Gastrocnemius medialis (tissue), 4 donors: ENCODE measurements at regions not wholly inside any gene's neighbourhood (a gene's known extent, or its start where the extent isn't known, plus 50 kb on each side); places are given as distances from the start of the nearest gene placed in this dataset.

Source experiments
- ATAC-seq, 2 donors: fragments of 150-250 bp; one replicate each; pipeline ENCODE4 v1.9.1; 2016
- DNase-seq, 2 donors: peaks; one replicate each; pipeline ENCODE4 v3.0.0-alpha.2; 2019
- H3K27ac ChIP-seq, 4 donors: fragments of 200-600 bp; sonication (generic); 1 replicate in 1 of 4; 2 replicates in 3 of 4; pipeline ENCODE4 v1.5.1; 2016 to 2018; ENCODE audit warnings: mild to moderate bottlenecking in 2 of 4, moderate library complexity in 1 of 4
- H3K27me3 ChIP-seq, 3 donors: fragments of 200-600 bp; sonication (generic) in 2 of 3; 1 replicate in 1 of 3; 2 replicates in 2 of 3; pipeline versions ENCODE4 v1.5.1 to v1.6.0; 2016 to 2019; ENCODE audit warnings: mild to moderate bottlenecking in 1 of 3, moderate library complexity in 1 of 3
- H3K36me3 ChIP-seq, 2 donors: fragments of 200-600 bp; sonication (generic) in 1 of 2; one replicate each; pipeline ENCODE4 v1.5.1; 2017 to 2018
- H3K4me1 ChIP-seq, 2 donors: fragments of 200-600 bp; sonication (generic) in 1 of 2; one replicate each; pipeline ENCODE4 v1.5.1; 2016 to 2017; ENCODE audit warnings: mild to moderate bottlenecking in 2 of 2
- H3K4me3 ChIP-seq, 4 donors: fragments of 200-600 bp; sonication (generic) in 3 of 4; 1 replicate in 1 of 4; 2 replicates in 3 of 4; pipeline ENCODE4 v1.5.1; 2016 to 2019; ENCODE audit warnings: mild to moderate bottlenecking in 2 of 4
- H3K9me3 ChIP-seq, 3 donors: fragments of 200-600 bp; sonication (generic) in 2 of 3; 1 replicate in 1 of 3; 2 replicates in 2 of 3; pipeline ENCODE4 v1.5.1; 2016 to 2019
- CTCF ChIP-seq, 5 experiments: fragments of 450-650 bp in 3 of 5; fragments of 200-600 bp in 2 of 5; sonication (generic) in 2 of 5; IDR thresholded peaks in 4 of 5; conservative IDR thresholded peaks in 1 of 5; 1 replicate in 4 of 5; 2 replicates in 1 of 5; pipeline ENCODE4 v1.5.1; 2016 to 2019; ENCODE audit warnings: antibody characterized with exemption in 5 of 5, mild to moderate bottlenecking in 3 of 5, moderate library complexity in 3 of 5
- POLR2A ChIP-seq, 2 donors: fragments of 450-650 bp; IDR thresholded peaks; one replicate each; pipeline ENCODE4 v1.6.1; 2017; ENCODE audit warnings: antibody characterized with exemption in 2 of 2, mild to moderate bottlenecking in 2 of 2, moderate library complexity in 2 of 2
- in situ Hi-C, 4 donors: fragments of 200-750 bp; cut with MboI; loops; one replicate each; pipeline versions ENCODE4 v1.15.0 to v1.8.0; 2017; ENCODE audit warnings: low sequenced_read_pairs in 4 of 4
- intact Hi-C: fragments of 100-400 bp; cut with DNase I; formaldehyde crosslinking; loops from one replicate; pipeline ENCODE4 v1.15.1; 2023; ENCODE audit warnings: low total_unique reads

GRCh38 chr6:160858886-160859285 lies 132.7 kb upstream of the MAP3K4 start:
- no peaks in the 10 kb centered on the region for H3K36me3 ChIP-seq
- no peak overlapping the region for H3K27ac ChIP-seq
- H3K4me3 ChIP-seq = no peak overlapping the region
- ATAC-seq (no peak), DNase-seq (no peak)
- intact Hi-C loops (no loop called here), in situ Hi-C loops (no loop called here)
- H3K9me3 ChIP-seq = no peaks in the 10 kb centered on the region
- TF ChIP-seq POLR2A (IDR thresholded peaks at IDR 0.05) (no peak), CTCF (IDR thresholded peaks at IDR 0.05 in 4 of 5, conservative IDR thresholded peaks at IDR 0.05 in 1 of 5) (no peak)
- no peaks in the 10 kb centered on the region for H3K27me3 ChIP-seq
- H3K4me1 ChIP-seq = no peaks in the 10 kb centered on the region

GRCh38 chr6:160859822-160860221 lies 131.7 kb upstream of the MAP3K4 start:
- no peak for ATAC-seq
- H3K4me1 ChIP-seq = no peaks in the 10 kb centered on the region
- H3K9me3 ChIP-seq = no peaks in the 10 kb centered on the region
- intact Hi-C loops (no loop called here), in situ Hi-C loops (no loop called here)
- H3K27ac ChIP-seq = no peak overlapping the region
- no peak overlapping the region for H3K4me3 ChIP-seq
- H3K36me3 ChIP-seq = no peaks in the 10 kb centered on the region
- TF ChIP-seq POLR2A (IDR thresholded peaks at IDR 0.05) (no peak), CTCF (IDR thresholded peaks at IDR 0.05 in 4 of 5, conservative IDR thresholded peaks at IDR 0.05 in 1 of 5) (no peak)
- DNase-seq = no peak
- no peaks in the 10 kb centered on the region for H3K27me3 ChIP-seq

GRCh38 chr6:160861824-160862223 lies 129.7 kb upstream of the MAP3K4 start:
- no peak for TF ChIP-seq CTCF (IDR thresholded peaks at IDR 0.05 in 4 of 5, conservative IDR thresholded peaks at IDR 0.05 in 1 of 5)
- Histone ChIP-seq H3K9me3 (no peaks in the 10 kb centered on the region), H3K4me1 (no peaks in the 10 kb centered on the region), H3K27ac (no peak overlapping the region), H3K36me3 (no peaks in the 10 kb centered on the region), H3K27me3 (no peaks in the 10 kb centered on the region), H3K4me3 (no peak overlapping the region)
- intact Hi-C loops (no loop called here), in situ Hi-C loops (no loop called here)
- DNase-seq = no peak
- ATAC-seq = no peak

GRCh38 chr6:160863782-160864181 lies 127.8 kb upstream of the MAP3K4 start:
- DNase-seq (no peak), ATAC-seq (no peak)
- Histone ChIP-seq H3K4me1 (no peaks in the 10 kb centered on the region), H3K27ac (no peak overlapping the region), H3K4me3 (no peak overlapping the region), H3K36me3 (no peaks in the 10 kb centered on the region), H3K9me3 (no peaks in the 10 kb centered on the region), H3K27me3 (no peaks in the 10 kb centered on the region)
- in situ Hi-C loops (no loop called here), intact Hi-C loops (no loop called here)
- TF ChIP-seq POLR2A (IDR thresholded peaks at IDR 0.05) = no peak
- TF ChIP-seq CTCF (IDR thresholded peaks at IDR 0.05 in 4 of 5, conservative IDR thresholded peaks at IDR 0.05 in 1 of 5) = no peak

- Histone ChIP-seq H3K4me3 (no peak overlapping the region), H3K9me3 (no peaks in the 10 kb centered on the region), H3K27ac (no peak overlapping the region), H3K27me3 (no peaks in the 10 kb centered on the region), H3K36me3 (no peaks in the 10 kb centered on the region), H3K4me1 (no peaks in the 10 kb centered on the region)
- in situ Hi-C loops (no loop called here), intact Hi-C loops (no loop called here)
- DNase-seq (no peak), ATAC-seq (no peak)
- no peak for TF ChIP-seq CTCF (IDR thresholded peaks at IDR 0.05 in 4 of 5, conservative IDR thresholded peaks at IDR 0.05 in 1 of 5)
- no peak for TF ChIP-seq POLR2A (IDR thresholded peaks at IDR 0.05)
These were observed 120.2 kb upstream of the MAP3K4 start for GRCh38 chr6:160871320-160871719.
